OCI-LY3 (cell line): ENCODE measurements at regions not wholly inside any gene's neighbourhood (a gene's known extent, or its start where the extent isn't known, plus 50 kb on each side); places are given as distances from the start of the nearest gene placed in this dataset.

ENCODE experiments used
- CTCF ChIP-seq: fragments of 200-600, 300-600 bp; sonication (generic); IDR thresholded peaks from 2 replicates; pipeline ENCODE4 v1.5.1; 2014; ENCODE audit warnings: antibody characterized with exemption, low read length, low read depth
- EZH2phosphoT487 ChIP-seq: fragments of 200-600 bp; shearing (Covaris generic); IDR thresholded peaks from 2 replicates; pipeline ENCODE4 v1.6.1; 2018; ENCODE audit warnings: antibody characterized with exemption, mixed run types, low read depth

GRCh38 chr9:110142253-110142652 lies 65.7 kb downstream of the C9orf152 start:
- TF ChIP-seq CTCF (no peak), EZH2phosphoT487 (no peak)
